ENCODE measurements at regions not wholly inside any gene's neighbourhood (a gene's known extent, or its start where the extent isn't known, plus 50 kb on each side); places are given as distances from the start of the nearest gene placed in this dataset.
A peak's percentile ranks its signal among the peaks of the same experiment; 100 is the strongest.

- TF ChIP-seq CTCF (IDR thresholded peaks at IDR 0.05) (no peak), POLR2AphosphoS5 (IDR thresholded peaks at IDR 0.05) (peak; percentile 32), POLR2A (IDR thresholded peaks at IDR 0.05) (no peak)
Measured at GRCh38 chr21:41630249-41630648, 122.3 kb upstream of the TMPRSS2 start.
